Neuronal stem cell (in vitro differentiated cells): ENCODE measurements at regions not wholly inside any gene's neighbourhood (a gene's known extent, or its start where the extent isn't known, plus 50 kb on each side); places are given as distances from the start of the nearest gene placed in this dataset.

Source experiments
- DNase-seq: peaks from one replicate; pipeline ENCODE4 v3.0.0-alpha.2; 2013; ENCODE audit warnings: low spot score
- H2AFZ ChIP-seq: one replicate; pipeline ENCODE4 v1.6.1; 2013; ENCODE audit warnings: mild to moderate bottlenecking, low read length, inconsistent platforms
- H2AK5ac ChIP-seq: 2 replicates; pipeline ENCODE4 v1.6.1; 2013; ENCODE audit warnings: low read depth, mild to moderate bottlenecking, inconsistent platforms, low read length, moderate library complexity, mixed read lengths
- H2BK120ac ChIP-seq: 2 replicates; pipeline ENCODE4 v1.6.1; 2013; ENCODE audit warnings: low read depth, mild to moderate bottlenecking, inconsistent platforms, low read length, moderate library complexity, mixed read lengths
- H2BK12ac ChIP-seq: one replicate; pipeline ENCODE4 v1.6.1; 2013; ENCODE audit warnings: low read length, inconsistent platforms
- H2BK15ac ChIP-seq: 2 replicates; pipeline ENCODE4 v1.6.1; 2013; ENCODE audit warnings: mild to moderate bottlenecking, low read length, inconsistent platforms, mixed read lengths
- H2BK5ac ChIP-seq: one replicate; pipeline ENCODE4 v1.6.1; 2013; ENCODE audit warnings: inconsistent platforms, mild to moderate bottlenecking, low read length, moderate library complexity
- H3K14ac ChIP-seq: one replicate; pipeline ENCODE4 v1.6.1; 2013; ENCODE audit warnings: low read length, inconsistent platforms
- H3K18ac ChIP-seq: 2 replicates; pipeline ENCODE4 v1.6.1; 2013; ENCODE audit warnings: low read length, inconsistent platforms
- H3K23ac ChIP-seq: 2 replicates; pipeline ENCODE4 v1.6.1; 2013; ENCODE audit warnings: low read depth, mild to moderate bottlenecking, mixed read lengths, low read length, inconsistent platforms; ENCODE audit not compliant: poor library complexity
- H3K27ac ChIP-seq: replicated peaks from 3 replicates; pipeline ENCODE4 v1.5.1; 2013; ENCODE audit warnings: low read length, inconsistent platforms
- H3K27me3 ChIP-seq, 3 experiments: 2 replicates each; pipeline ENCODE4 v1.6.1; 2013; ENCODE audit warnings: low read length in 3 of 3, mild to moderate bottlenecking in 2 of 3, inconsistent platforms in 1 of 3, low read depth in 1 of 3, mixed read lengths in 1 of 3, moderate library complexity in 1 of 3; ENCODE audit not compliant: control insufficient read depth in 3 of 3, insufficient read depth in 3 of 3
- H3K36me3 ChIP-seq, 2 donors: replicated peaks in 1 of 2; 2 replicates each; pipeline ENCODE4 v1.6.1; 2013; ENCODE audit warnings: low read length in 2 of 2; ENCODE audit not compliant: control insufficient read depth in 2 of 2, insufficient read depth in 2 of 2
- H3K4ac ChIP-seq: 2 replicates; pipeline ENCODE4 v1.6.1; 2013; ENCODE audit warnings: inconsistent platforms, mild to moderate bottlenecking, low read length, moderate library complexity
- H3K4me1 ChIP-seq, 2 donors: 1 replicate in 1 of 2; 2 replicates in 1 of 2; pipeline ENCODE4 v1.6.1; 2013; ENCODE audit warnings: low read length in 2 of 2, low read depth in 1 of 2; ENCODE audit not compliant: control insufficient read depth in 2 of 2, insufficient read depth in 1 of 2
- H3K4me2 ChIP-seq: one replicate; pipeline ENCODE4 v1.6.1; 2013; ENCODE audit warnings: mild to moderate bottlenecking, low read length, inconsistent platforms; ENCODE audit not compliant: insufficient read depth, poor library complexity, severe bottlenecking
- H3K4me3 ChIP-seq, 2 donors: 2 replicates each; pipeline ENCODE4 v1.5.1; 2013; ENCODE audit warnings: low read length in 2 of 2, mild to moderate bottlenecking in 2 of 2, inconsistent platforms in 1 of 2, moderate library complexity in 1 of 2
- H3K79me1 ChIP-seq: one replicate; pipeline ENCODE4 v1.6.1; 2013; ENCODE audit warnings: low read depth, mild to moderate bottlenecking, inconsistent platforms, low read length, moderate library complexity
- H3K9ac ChIP-seq: one replicate; pipeline ENCODE4 v1.6.1; 2013; ENCODE audit warnings: mild to moderate bottlenecking, low read depth, low read length, inconsistent platforms; ENCODE audit not compliant: poor library complexity
- H3K9me3 ChIP-seq, 2 donors: replicated peaks in 1 of 2; 2 replicates each; pipeline versions ENCODE3 to v1.6.1; 2013; ENCODE audit warnings: low read length in 2 of 2, mild to moderate bottlenecking in 2 of 2, inconsistent platforms in 1 of 2, low read depth in 1 of 2, mixed read lengths in 1 of 2, moderate library complexity in 1 of 2; ENCODE audit not compliant: control insufficient read depth in 2 of 2, insufficient read depth in 1 of 2
- H4K8ac ChIP-seq: one replicate; pipeline ENCODE4 v1.6.1; 2013; ENCODE audit warnings: low read depth, mild to moderate bottlenecking, inconsistent platforms, low read length, moderate library complexity
- H4K91ac ChIP-seq: one replicate; pipeline ENCODE4 v1.6.1; 2013; ENCODE audit warnings: low read length, low read depth, mild to moderate bottlenecking, inconsistent platforms; ENCODE audit not compliant: poor library complexity
- WGBS, 2 donors: extraction: QIAGEN DNeasy Blood & Tissue Kit; methylation state at CpG; one replicate each; pipeline ENCODE4 v1.1.7; 2013; ENCODE audit warnings: missing lambda C conversion rate in 2 of 2, mixed read lengths in 1 of 2; ENCODE audit not compliant: insufficient read length in 2 of 2, insufficient replicate concordance in 1 of 2; ENCODE audit errors: extremely low coverage in 2 of 2; 5-methylcytosine and 5-hydroxymethylcytosine counted together

DNA sequence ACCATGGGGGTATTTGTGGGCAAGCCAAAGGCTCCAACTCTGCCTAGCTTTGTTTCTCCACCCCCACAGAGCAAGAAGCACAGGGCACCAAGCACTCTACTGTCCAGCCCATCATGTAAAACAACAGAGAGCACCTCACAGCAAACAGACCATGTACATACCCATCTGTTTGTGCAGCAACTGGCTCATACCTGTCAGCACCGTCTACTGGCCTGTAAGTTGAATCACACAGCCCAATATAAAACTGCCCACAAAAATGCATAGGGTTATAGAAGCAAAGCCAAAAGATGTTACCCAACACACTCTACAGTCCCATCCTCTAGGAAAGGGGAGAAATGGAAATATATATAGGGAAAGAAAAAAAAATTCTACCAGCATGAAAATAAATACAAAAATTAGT, 139.7 kb upstream of the CPNE4 start:
- no peak overlapping the region for H3K27ac ChIP-seq
- no peak overlapping the region for H2BK15ac ChIP-seq
- no peak overlapping the region for H3K4me3 ChIP-seq
- no peak overlapping the region for H3K9ac ChIP-seq
- H3K4me1 ChIP-seq: no peaks in the 10 kb centered on the region
- no peak overlapping the region for H4K91ac ChIP-seq
- no peak overlapping the region for H4K8ac ChIP-seq
- no peak overlapping the region for H3K4ac ChIP-seq
- H3K23ac ChIP-seq: no peak overlapping the region
- no peak overlapping the region for H3K18ac ChIP-seq
- H3K27me3 ChIP-seq: no peaks in the 10 kb centered on the region
- no peak overlapping the region for H2BK120ac ChIP-seq
- WGBS, 2 donors: no CpG with 5 or more reads among the region's 1 CpG
- no peak for DNase-seq
- no peak overlapping the region for H3K4me2 ChIP-seq
- no peak overlapping the region for H2AK5ac ChIP-seq
- H2BK12ac ChIP-seq: no peak overlapping the region
- no peak overlapping the region for H2AFZ ChIP-seq
- no peaks in the 10 kb centered on the region for H3K9me3 ChIP-seq
- no peaks in the 10 kb centered on the region for H3K36me3 ChIP-seq
- no peak overlapping the region for H2BK5ac ChIP-seq
- no peaks in the 10 kb centered on the region for H3K79me1 ChIP-seq
- no peak overlapping the region for H3K14ac ChIP-seq

- Histone ChIP-seq H3K4me2 (no peak overlapping the region), H3K27me3 (no peaks in the 10 kb centered on the region), H2BK15ac (no peak overlapping the region), H3K4me1 (no peaks in the 10 kb centered on the region), H3K9ac (no peak overlapping the region), H3K14ac (no peak overlapping the region), H3K36me3 (no peaks in the 10 kb centered on the region), H2BK5ac (no peak overlapping the region), H2AK5ac (no peak overlapping the region), H4K91ac (no peak overlapping the region), H2AFZ (no peak overlapping the region), H3K23ac (no peak overlapping the region), H3K9me3 (no peaks in the 10 kb centered on the region), H2BK12ac (no peak overlapping the region), H3K27ac (no peak overlapping the region), H3K18ac (no peak overlapping the region), H3K79me1 (no peaks in the 10 kb centered on the region), H4K8ac (no peak overlapping the region), H2BK120ac (no peak overlapping the region), H3K4ac (no peak overlapping the region), H3K4me3 (no peak overlapping the region)
- peak; percentile 58 for DNase-seq
- no CpG with 5 or more reads among the region's 3 CpGs for WGBS, 2 donors
Measured at GRCh38 chr3:132180337-132180791, 136.8 kb upstream of the ACP3 start.

DNA sequence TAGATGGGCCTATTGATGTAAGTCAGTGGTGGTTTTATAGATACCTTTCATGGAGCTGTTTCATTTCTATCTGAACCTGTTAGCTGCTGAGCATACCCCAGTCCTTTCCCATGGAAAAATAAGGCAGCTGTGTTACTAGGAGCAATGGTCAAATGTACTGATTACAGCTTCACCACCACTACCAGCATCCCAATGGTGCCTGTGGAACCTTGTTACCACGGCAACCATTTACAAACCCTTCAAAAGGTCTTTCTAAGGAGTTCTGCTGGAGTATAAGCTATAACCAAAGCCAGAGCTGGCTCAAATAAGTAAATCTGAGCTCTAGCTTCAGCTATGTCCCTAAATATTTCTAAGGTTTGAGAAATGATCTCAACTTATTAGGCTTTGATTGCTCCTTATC, 133.4 kb upstream of the ACP3 start:
- Histone ChIP-seq H3K23ac (no peak overlapping the region), H2BK12ac (no peak overlapping the region), H2BK5ac (no peak overlapping the region), H4K91ac (no peak overlapping the region), H2BK120ac (no peak overlapping the region), H3K4me2 (no peak overlapping the region), H3K4me3 (no peak overlapping the region), H2AK5ac (no peak overlapping the region), H2AFZ (no peak overlapping the region), H3K4ac (no peak overlapping the region), H3K14ac (no peak overlapping the region), H3K18ac (no peak overlapping the region), H3K27ac (no peak overlapping the region), H3K36me3 (no peaks in the 10 kb centered on the region), H4K8ac (no peak overlapping the region), H3K9ac (no peak overlapping the region), H2BK15ac (no peak overlapping the region), H3K79me1 (no peaks in the 10 kb centered on the region), H3K4me1 (no peaks in the 10 kb centered on the region), H3K9me3 (no peaks in the 10 kb centered on the region), H3K27me3 (no peaks in the 10 kb centered on the region)
- no CpG with 5 or more reads among the region's 1 CpG for WGBS, 2 donors
- no peak for DNase-seq

GRCh38 chr3:132187746-132188145, 129.5 kb upstream of the ACP3 start:
- no peak for DNase-seq
- Histone ChIP-seq H2AFZ (no peak overlapping the region), H3K9ac (no peak overlapping the region)

More at GRCh38 chr3:132187746-132188145, 129.5 kb upstream of the ACP3 start:
- Histone ChIP-seq H2BK120ac (no peak overlapping the region), H3K4ac (no peak overlapping the region), H3K27ac (no peak overlapping the region), H3K27me3 (no peaks in the 10 kb centered on the region), H2BK15ac (no peak overlapping the region), H3K36me3 (no peaks in the 10 kb centered on the region), H2BK5ac (no peak overlapping the region), H3K79me1 (no peaks in the 10 kb centered on the region), H3K4me1 (no peaks in the 10 kb centered on the region), H3K14ac (no peak overlapping the region), H2AK5ac (no peak overlapping the region), H4K8ac (no peak overlapping the region), H3K23ac (no peak overlapping the region), H3K4me2 (no peak overlapping the region), H2BK12ac (no peak overlapping the region), H4K91ac (no peak overlapping the region), H3K4me3 (no peak overlapping the region), H3K9me3 (no peaks in the 10 kb centered on the region), H3K18ac (no peak overlapping the region)
- WGBS, 2 donors: no CpG with 5 or more reads among the region's 2 CpGs
